SK-N-SH (cell line): ENCODE measurements at regions not wholly inside any gene's neighbourhood (a gene's known extent, or its start where the extent isn't known, plus 50 kb on each side); places are given as distances from the start of the nearest gene placed in this dataset.

Experiments used
- CTCF ChIP-seq: fragments of 200-600 bp; sonication (generic); IDR thresholded peaks from 2 replicates; pipeline ENCODE4 v1.6.1; 2017; ENCODE audit warnings: antibody characterized with exemption, mild to moderate bottlenecking, moderate library complexity
- FOXM1 ChIP-seq: IDR thresholded peaks from 2 replicates; pipeline ENCODE4 v1.4.0; 2012; ENCODE audit warnings: low read depth, mild to moderate bottlenecking
- MAX ChIP-seq: IDR thresholded peaks from 2 replicates; pipeline ENCODE4 v1.4.0; 2012; ENCODE audit warnings: low read depth
- RFX5 ChIP-seq: IDR thresholded peaks from 2 replicates; pipeline ENCODE4 v1.6.1; 2012; ENCODE audit warnings: mild to moderate bottlenecking, improper control_type of control experiment, low read length
- SMC3 ChIP-seq: IDR thresholded peaks from 2 replicates; pipeline ENCODE4 v1.6.1; 2012; ENCODE audit warnings: low read depth, low read length, improper control_type of control experiment

- TF ChIP-seq CTCF, result no peak
- TF ChIP-seq SMC3, result no peak
- TF ChIP-seq MAX, result no peak
- no peak for TF ChIP-seq RFX5
- no peak for TF ChIP-seq FOXM1
Measured at GRCh38 chrX:56029691-56030090, 202.5 kb upstream of the KLF8 start.
